Epithelial cell of esophagus (primary cell): ENCODE measurements at regions not wholly inside any gene's neighbourhood (a gene's known extent, or its start where the extent isn't known, plus 50 kb on each side); places are given as distances from the start of the nearest gene placed in this dataset.

Experiments
- DNase-seq: peaks from one replicate; pipeline ENCODE4 v3.0.0; 2010; ENCODE audit warnings: low read depth
- H3K4me3 ChIP-seq: 2 replicates; pipeline ENCODE4 v1.5.1; 2011; ENCODE audit warnings: mild to moderate bottlenecking, low read length, control low read depth
- TF ChIP-seq, protein P1 (sequence below): IDR thresholded peaks from 2 replicates; pipeline ENCODE4 v1.5.1; 2011; ENCODE audit warnings: low read depth, mild to moderate bottlenecking, low read length, control low read depth, inconsistent platforms; ENCODE audit not compliant: insufficient read depth; ENCODE audit errors: missing control alignments

DNA sequence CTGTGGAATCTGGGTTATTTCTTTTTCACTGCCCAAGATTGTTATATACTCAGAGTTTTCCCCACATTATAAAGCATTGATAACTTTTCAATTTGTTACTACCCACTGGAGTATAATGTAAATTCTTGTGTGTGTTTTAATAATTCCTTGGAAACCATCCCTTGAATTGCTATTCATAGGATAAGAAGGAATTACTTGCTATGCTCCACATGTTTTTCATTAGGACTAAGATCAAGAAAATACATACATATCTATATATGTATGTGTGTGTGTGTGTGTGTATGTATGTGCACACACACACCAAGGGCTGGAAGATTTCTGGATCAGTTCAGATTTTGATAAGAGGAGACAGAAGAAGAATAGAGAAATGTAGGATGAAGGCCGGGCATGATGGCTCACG, 206.4 kb upstream of the JADE1 start:
- TF ChIP-seq, protein P1, sequence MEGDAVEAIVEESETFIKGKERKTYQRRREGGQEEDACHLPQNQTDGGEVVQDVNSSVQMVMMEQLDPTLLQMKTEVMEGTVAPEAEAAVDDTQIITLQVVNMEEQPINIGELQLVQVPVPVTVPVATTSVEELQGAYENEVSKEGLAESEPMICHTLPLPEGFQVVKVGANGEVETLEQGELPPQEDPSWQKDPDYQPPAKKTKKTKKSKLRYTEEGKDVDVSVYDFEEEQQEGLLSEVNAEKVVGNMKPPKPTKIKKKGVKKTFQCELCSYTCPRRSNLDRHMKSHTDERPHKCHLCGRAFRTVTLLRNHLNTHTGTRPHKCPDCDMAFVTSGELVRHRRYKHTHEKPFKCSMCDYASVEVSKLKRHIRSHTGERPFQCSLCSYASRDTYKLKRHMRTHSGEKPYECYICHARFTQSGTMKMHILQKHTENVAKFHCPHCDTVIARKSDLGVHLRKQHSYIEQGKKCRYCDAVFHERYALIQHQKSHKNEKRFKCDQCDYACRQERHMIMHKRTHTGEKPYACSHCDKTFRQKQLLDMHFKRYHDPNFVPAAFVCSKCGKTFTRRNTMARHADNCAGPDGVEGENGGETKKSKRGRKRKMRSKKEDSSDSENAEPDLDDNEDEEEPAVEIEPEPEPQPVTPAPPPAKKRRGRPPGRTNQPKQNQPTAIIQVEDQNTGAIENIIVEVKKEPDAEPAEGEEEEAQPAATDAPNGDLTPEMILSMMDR: no peak
- no peak for DNase-seq
- no peak overlapping the region for H3K4me3 ChIP-seq

DNA sequence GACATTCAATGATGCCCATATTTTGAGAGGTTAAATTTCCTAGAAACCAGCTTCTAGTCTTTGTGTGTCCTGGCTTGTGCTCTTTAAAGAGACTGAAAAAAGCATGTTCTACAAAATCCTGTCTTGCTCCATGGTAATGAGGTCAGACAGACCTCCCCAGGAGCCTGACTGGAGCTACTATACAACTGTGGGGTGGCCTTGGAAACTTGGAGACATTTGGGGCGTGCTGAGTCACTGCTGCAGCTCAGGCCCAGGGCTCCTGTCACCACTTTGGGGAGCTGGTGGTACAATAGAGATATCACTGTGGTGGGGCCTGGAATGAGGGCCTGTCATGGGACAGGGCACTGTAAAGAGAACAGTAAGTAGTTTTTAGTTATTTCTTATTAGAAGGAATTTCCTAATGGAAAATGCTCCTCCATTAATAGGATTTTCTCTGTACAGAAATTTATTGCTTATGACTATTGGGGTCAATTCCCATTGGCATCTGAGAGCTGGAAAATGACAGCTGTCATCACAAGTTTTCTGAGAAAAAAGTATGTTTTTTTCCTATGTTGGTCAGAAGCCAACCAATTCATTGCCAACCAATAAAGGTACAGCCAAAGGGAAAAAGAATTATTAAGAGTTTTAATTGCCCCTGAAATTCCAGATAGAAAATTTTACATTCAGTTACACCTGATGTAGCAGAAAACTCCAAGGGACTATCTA, 207.4 kb upstream of the JADE1 start:
- H3K4me3 ChIP-seq: no peak overlapping the region
- TF ChIP-seq, protein P1: no peak
- DNase-seq: no peak

DNA sequence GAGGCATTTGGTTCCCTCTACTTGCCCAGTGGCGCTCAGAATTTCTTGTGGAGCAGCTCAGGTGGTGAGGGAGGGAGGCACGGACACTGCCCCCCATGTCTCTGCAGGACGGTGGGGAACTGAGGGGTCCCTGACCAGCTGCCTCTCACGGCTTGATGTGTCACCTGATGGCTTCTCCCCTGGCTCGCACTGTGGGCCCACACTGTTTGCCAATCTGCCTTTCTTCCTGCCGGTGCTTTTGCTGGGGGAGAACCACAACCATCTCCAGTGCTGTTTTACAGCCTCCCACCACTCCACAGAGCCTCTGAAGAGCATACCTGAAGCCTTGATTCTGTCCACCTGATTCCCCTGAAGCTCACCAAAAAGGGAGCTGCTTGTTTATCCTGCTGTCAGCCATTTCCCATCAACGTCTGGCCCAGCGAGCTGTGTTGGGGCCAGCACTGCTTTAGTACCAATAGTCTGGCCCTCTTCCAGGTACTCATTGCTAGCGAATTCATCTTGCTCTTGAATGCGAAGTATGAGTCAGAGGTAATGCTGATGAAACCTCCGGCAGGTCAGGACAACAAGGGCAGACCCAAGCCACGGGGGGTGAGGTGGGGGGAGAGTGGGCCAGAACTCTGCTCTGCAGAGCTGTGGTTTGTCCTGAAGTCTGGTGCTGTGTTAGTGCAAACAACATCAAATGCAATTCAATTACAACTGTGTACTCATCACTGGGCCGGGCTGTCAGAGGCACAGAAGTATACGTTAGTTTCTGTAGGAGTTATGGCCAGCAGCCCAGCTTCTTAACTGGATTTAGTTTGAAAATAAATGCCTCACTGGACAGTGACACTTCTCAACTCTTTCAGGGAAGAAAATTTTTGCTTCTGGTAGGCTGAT, 208.3 kb upstream of the JADE1 start:
- TF ChIP-seq, protein P1: no peak
- DNase-seq: peak; percentile 95
- H3K4me3 ChIP-seq: no peak overlapping the region

DNA sequence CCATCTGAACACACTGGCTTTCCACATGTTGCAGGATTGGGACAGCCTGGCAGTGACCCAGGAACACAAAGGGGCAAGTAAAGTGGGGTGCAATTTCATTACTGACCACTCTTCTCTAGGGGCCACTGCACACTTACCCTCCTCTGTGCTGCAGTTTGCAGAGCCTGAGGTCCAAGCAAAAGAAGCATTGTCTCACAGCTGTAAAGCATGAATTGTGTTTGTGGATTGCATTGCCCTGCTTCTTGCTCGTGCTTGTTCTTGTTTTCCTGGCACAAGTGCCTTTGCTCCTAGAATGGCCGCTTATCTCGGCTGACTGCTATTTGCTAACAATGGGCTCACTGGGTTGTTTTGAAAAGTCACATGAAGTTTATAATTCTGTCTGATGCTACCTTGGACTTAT, 209.1 kb upstream of the JADE1 start:
- DNase-seq: peak; percentile 55
- TF ChIP-seq, protein P1: no peak
- no peak overlapping the region for H3K4me3 ChIP-seq

DNA sequence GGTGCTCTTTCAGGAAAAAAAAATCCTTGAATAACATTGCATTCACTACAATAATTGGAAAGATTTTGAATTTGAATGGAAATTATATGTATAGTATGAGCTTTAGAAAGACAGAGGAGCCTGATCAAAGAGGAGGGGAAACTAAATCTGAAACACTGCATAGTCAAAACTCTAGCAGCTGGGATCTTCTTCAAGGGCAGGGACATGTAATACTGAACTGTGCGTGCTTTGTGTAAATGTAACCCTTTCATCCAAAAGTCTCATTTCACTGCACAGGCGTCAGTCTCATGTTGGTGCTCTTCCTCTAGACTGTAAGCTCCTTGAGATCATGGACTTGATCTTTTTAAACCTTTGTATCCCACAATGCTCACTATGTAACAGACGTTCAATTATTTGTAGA, 212.0 kb upstream of the JADE1 start:
- TF ChIP-seq, protein P1: no peak
- no peak overlapping the region for H3K4me3 ChIP-seq
- DNase-seq: no peak

DNA sequence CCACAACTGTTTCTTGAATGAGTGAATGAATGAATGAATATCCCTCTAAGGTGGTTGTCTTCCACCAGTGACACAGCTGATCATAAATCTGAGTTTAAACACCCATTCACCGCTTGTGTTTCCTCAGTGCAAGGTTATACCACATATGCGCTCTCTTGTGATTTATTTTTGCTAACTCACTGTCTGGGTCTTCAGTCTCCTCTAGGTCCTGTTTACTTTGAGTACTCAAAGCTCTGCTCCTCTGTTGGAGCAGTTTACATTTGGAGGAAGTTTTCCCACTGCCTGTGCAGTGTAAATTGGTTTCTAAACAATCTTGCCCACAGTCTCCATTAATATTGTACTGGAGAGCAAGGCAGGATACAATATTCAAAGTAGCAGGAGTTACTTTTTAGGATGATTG, 212.6 kb upstream of the JADE1 start:
- H3K4me3 ChIP-seq: no peak overlapping the region
- TF ChIP-seq, protein P1: no peak
- DNase-seq: no peak

DNA sequence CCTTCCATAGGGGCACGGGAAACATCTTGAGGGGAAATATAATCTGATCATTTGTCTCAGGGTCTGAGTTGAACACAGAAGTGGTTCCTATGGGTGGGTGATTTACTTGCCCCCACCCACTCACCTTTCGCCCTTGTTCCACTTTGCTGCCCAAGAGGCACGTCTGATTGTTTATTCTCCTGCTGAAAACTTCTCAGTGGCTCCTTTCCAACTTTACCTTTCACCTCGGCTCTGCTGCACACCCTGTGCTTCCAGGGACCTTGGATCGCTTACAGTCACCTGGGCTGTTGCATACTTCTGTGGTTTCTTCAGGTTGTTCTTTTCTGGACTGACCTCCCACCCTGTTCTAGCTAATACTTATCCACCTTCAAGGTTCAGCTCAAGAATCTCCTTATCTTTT, 213.4 kb upstream of the JADE1 start:
- TF ChIP-seq, protein P1: no peak
- no peak overlapping the region for H3K4me3 ChIP-seq
- DNase-seq: no peak
